Ramos (cell line): ENCODE measurements at regions not wholly inside any gene's neighbourhood (a gene's known extent, or its start where the extent isn't known, plus 50 kb on each side); places are given as distances from the start of the nearest gene placed in this dataset.

Source experiments
- in situ Hi-C: fragments of 300-500 bp; cut with MboI; formaldehyde crosslinking; loops from one replicate; pipeline ENCODE4 v1.14.3; 2022; ENCODE audit warnings: low sequenced_read_pairs; ENCODE audit not compliant: unreplicated experiment

DNA sequence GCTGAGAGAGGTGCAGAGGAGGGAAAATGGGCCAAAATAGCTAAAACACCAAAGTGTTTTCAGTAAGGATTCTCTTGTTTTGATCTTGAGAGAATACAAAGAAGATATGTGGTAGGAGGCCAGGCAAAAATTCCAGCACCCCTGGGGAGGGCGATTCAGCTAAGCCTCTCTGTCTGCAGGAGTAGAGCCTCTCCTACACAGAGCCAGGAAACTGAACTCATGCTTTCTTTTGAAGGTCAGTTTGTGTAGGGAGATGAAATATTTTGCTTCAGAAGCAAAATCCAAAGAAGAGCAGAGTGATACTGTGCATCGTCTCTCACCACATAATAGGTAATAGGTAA, 565.0 kb downstream of the FGF9 start:
- in situ Hi-C loops, result no loop called here

DNA sequence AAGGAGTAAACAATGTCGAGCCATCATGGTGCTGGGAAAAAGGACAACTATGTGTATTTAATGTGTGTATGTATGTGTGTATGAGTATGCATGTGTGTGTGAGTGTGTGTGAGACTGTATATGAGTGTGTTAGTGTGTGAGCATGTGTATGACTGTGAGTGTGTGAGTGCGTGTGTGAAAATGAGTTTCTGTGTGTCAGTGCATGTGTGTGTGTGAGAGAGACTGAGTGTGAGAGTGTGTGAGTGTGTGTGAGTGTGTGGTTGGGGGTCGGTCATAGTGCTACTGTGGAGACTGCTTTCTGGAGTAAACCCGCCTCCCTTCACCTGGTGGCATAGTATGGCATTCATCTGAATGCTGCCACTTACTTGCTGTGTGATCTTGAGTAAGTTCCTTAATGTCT, 567.4 kb downstream of the FGF9 start:
- in situ Hi-C loops, result no loop called here

- in situ Hi-C loops, result no loop called here
Measured at GRCh38 chr13:22240716-22241115, 569.8 kb downstream of the FGF9 start.

DNA sequence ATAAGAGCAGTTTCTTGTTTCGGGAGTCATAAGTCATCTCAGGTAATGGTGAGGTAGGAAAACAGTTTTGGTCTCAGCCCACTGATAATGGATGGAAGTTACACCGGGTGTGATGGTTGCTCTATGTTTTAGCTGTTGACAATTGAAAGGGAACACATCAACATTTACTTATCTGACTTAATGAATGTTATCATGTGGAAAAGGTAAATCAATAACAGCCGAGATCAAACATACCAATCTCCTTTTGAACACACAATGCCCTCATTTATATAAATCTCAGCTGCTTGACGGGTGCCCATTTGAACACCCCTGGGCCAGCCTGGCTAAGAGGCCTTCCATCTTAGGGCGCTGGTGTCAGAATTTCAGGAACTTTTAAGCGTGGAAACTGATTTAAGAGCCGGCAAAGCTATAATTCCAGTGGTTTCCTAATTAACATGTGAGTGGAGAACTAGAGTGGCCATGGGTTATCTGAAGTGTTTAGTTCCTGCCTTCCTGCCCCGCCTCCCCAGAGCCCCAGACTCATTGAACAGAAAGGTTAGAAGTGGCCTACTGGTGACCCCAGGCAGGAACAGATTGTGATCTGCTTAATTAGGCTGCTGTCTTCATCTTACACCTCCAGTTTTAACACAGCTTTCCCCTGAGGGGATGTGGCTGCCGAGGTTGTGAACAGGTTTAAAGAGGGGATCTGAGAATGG, 572.7 kb downstream of the FGF9 start:
- in situ Hi-C loops, result no loop called here

DNA sequence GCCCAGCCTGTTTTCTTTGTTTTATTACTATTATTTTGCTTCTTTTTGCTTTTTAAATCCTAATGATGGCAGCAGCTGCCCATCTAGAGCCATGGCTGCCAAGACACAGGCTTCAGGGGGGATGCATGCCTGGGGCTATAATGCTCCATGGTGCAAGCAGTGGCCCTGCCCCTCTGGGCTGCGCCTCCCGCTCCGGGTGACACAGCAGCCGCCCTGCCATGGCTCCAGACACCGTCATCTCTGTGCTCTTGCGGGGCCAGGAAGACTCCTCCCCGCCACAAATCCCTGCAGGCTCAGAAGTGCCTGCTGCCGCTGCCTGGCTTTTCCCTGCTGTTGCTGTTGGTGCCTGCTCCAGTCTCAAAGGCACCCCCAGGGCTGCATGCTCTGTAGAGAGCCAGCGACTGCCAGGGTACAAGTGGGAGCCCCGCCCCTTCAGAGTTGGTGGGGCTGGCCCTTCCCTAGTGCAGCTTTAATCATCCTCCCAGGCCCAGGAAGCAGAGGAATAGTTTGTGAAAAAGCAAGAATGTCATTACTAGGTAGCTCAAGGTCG, 581.5 kb downstream of the FGF9 start:
- in situ Hi-C loops, result no loop called here

DNA sequence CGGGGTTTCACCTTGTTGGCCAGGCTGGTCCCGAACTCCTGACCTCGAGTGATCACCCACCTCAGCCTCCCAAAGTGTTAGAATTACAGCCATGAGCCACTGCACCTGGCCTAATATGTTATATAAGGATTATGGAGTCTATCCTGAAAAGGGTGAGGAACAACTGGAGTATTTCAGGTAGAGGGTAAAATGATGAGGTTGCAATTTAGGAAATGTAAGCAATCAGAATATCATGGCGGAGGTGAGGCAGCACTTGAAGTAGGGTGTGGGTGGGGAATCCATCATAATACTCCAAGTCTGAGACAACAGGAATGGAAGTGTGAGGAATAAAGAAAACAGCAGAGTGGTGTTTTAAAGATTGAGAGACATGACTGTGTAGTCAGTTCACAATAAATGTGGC, 582.2 kb downstream of the FGF9 start:
- in situ Hi-C loops, result no loop called here

GRCh38 chr13:22256111-22256639, 585.3 kb downstream of the FGF9 start:
- in situ Hi-C loops, result no loop called here

- in situ Hi-C loops, result no loop called here
Measured at GRCh38 chr13:22262001-22262885, 591.4 kb downstream of the FGF9 start.

DNA sequence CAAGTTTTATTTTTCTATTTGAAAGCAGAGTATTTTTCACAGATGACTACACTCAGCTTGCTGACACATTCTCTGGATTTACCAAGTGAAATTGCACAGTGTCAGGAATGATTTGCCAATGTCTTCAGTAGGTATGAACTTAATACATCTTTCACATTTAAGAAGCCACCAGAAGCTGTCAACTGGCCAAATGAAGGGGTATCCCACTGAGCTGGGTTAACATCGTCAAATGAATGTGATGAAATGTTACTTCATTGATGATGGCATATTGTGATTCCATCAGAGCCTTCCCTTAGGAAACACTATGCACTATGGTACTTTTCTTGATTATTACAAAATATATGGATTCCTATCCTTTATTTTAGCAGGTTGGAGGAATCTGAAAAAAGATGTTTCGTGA, 592.3 kb downstream of the FGF9 start:
- in situ Hi-C loops, result no loop called here

DNA sequence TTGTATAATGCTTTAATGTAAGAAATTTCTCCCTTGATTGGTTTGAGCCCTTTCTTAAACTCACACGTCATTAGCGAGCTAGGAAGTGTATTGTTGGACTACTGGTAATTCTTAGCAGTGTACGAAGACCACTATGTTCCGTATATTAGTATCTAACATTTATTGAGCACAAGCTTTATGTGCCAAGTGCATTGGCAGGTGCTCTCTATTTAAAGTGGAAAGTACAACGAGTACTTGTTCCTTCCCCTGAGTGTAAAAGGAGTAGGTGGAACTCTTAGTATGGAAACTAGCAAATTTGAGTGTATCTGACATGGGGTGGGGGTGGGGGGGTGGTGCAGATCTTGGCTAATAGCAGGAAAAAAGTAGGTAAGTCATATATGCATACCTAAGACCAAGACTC, 594.7 kb downstream of the FGF9 start:
- in situ Hi-C loops, result no loop called here

DNA sequence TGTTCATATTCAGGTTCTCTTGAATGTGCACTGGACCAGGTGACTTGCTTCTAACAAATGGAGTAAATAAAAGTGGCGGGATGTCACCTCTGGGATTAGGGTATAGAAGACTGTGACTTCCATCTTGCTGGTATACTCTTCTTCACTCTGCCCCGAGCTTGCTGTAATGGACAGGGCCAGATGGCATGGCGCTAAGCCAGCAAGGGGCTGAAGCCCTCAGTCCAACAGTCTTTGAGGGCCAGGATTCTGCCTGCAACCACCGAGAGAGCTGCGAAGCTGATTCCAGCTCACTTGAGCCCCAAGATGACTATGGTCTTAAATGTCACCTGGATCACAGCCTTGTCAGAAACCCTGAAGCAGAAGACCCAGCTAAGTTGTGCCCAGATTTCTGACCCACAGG, 600.0 kb downstream of the FGF9 start:
- in situ Hi-C loops, result no loop called here

DNA sequence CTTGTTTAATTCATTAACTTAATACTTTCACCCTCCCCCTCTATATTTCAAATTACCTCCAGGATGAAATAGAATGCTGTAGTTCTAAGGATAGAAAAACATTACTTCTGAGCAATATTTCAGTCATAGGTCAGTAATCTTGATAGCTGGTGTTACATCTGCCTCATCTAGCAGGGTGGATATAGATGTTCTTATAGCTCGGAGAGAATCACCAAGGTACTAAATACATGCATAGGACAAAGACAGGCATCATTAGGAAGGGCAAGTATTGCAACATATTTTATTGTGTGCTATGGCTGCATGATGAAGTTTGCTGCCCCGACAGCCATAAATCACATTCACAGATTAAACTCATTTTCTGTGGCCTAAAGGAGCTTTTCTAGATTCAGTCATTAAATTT, 601.0 kb downstream of the FGF9 start:
- in situ Hi-C loops, result no loop called here

DNA sequence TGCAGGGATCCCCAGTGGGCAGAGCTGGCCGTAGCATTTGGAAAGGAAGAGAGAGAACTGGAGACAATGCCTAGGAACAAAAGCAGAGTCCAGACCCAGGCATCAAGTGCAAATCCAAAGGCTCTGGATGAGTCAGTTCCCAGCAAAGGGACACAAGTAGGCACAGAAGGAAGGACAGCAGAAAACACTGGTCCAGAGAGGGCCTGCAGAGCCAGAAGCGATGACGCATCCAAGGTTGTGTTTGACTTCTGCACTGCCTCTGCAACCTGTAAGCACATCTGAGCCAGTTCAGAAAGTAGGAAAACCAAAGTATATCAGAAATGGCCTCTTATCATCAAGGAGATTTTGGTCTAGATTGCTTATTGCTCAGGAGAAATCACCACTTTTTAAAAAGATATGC, 604.5 kb downstream of the FGF9 start:
- in situ Hi-C loops, result no loop called here

GRCh38 chr13:22276616-22277015, 605.7 kb downstream of the FGF9 start:
- in situ Hi-C loops, result no loop called here

- in situ Hi-C loops, result no loop called here
Measured at GRCh38 chr13:22278336-22278929, 607.6 kb downstream of the FGF9 start.

- in situ Hi-C loops, result no loop called here
Measured at GRCh38 chr13:22285867-22286266, 615.0 kb downstream of the FGF9 start.

DNA sequence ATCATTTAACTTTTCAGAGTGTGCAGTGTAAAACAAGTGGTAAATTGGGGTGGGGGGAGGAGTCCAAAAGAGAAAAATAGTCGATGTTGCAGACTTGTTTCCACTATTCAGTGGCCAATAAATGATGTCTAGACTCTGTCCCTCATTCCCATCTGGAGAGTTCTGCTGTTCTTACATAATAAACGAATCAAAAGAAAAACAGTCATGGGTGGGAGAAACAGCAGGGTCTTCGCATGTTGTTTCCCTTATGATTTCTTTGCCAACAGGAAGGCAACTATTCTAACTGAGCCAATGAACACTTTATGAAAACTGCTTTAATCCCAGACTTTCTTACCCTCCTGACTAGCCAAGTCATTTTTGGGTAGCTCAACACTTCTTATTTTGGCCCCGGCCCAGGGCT, 615.5 kb downstream of the FGF9 start:
- in situ Hi-C loops, result no loop called here

GRCh38 chr13:22287343-22287920, 616.6 kb downstream of the FGF9 start:
- in situ Hi-C loops, result no loop called here

GRCh38 chr13:22288496-22288895, 617.6 kb downstream of the FGF9 start:
- in situ Hi-C loops, result no loop called here

GRCh38 chr13:22289711-22290110, 618.8 kb downstream of the FGF9 start:
- in situ Hi-C loops, result no loop called here

- in situ Hi-C loops, result no loop called here
Measured at GRCh38 chr13:22298530-22298929, 627.7 kb downstream of the FGF9 start.
